ENCODE measurements at regions not wholly inside any gene's neighbourhood (a gene's known extent, or its start where the extent isn't known, plus 50 kb on each side); places are given as distances from the start of the nearest gene placed in this dataset.

- H3K9ac ChIP-seq (ENCODE audit: insufficient read depth in 1 of 2, low read depth in 2 of 2, low read length in 2 of 2): no peak overlapping the region
- no peaks in the 10 kb centered on the region for H3K4me1 ChIP-seq (replicated peaks in 1 of 2; ENCODE audit: control insufficient read depth in 2 of 2, insufficient read depth in 2 of 2, low read length in 2 of 2)
- no TSS peak for BruUV-seq (replicated peaks)
- H3K27ac ChIP-seq (ENCODE audit: extremely low read depth, low read depth, low read length): no peak overlapping the region
- DNase-seq (ENCODE audit: extremely low read depth in 1 of 4, low spot score in 3 of 4) (no peak), FAIRE-seq (no peak), ATAC-seq (peak; percentile 20; the same call in 1 of the 3 replicates)
- H3K9me1 ChIP-seq (ENCODE audit: control insufficient read depth, insufficient read depth, low read length): no peaks in the 10 kb centered on the region
- H3K4me3 ChIP-seq: no peak overlapping the region
- H3K36me3 ChIP-seq (ENCODE audit: control insufficient read depth, insufficient read depth, low read length): no peaks in the 10 kb centered on the region
- no peaks in the 10 kb centered on the region for H3K9me3 ChIP-seq (replicated peaks; ENCODE audit: control insufficient read depth, insufficient read depth, low read depth, low read length)
- intact Hi-C loops (cut with micrococcal nuclease): loop anchor here (5.0 kb wide), 1 partner anchor 609 kb away; no protein-coding TSS in a partner anchor
- H4K20me1 ChIP-seq (replicated peaks; ENCODE audit: control insufficient read depth, insufficient read depth, low read length): no peaks in the 10 kb centered on the region
- no peak overlapping the region for H3K4me2 ChIP-seq (ENCODE audit: insufficient read depth, low read length)
- no peaks in the 10 kb centered on the region for H3K79me2 ChIP-seq (ENCODE audit: control insufficient read depth, insufficient read depth, low read length)
- no peak overlapping the region for H2AFZ ChIP-seq (ENCODE audit: low read depth, low read length)
- WGBS (ENCODE audit: insufficient coverage, low coverage, missing lambda C conversion rate): 1% methylated on average over 11 of the region's 11 CpGs
- in situ Hi-C loops (cut with MboI): no loop called here
- peaks cover 14 to 39% of the 10 kb centered on the region in 2 experiments; a peak in 4 of 5 replicates for H3K27me3 ChIP-seq (ENCODE audit: control insufficient read depth in 2 of 2, insufficient read depth in 2 of 2, low read length in 2 of 2)
- CTCF ChIA-PET (ENCODE audit: low intra/inter-chr PET ratio): interaction anchor here (0.5 to 1.5 kb wide), 3 partner anchors 264 to 453 kb away, joined by 3 to 5 read pairs (median 3); no protein-coding TSS in a partner anchor
- TF ChIP-seq ESRRA (IDR thresholded peaks at IDR 0.05; ENCODE audit: borderline replicate concordance, low read depth): no peak
- TF ChIP-seq ETS1 (conservative IDR thresholded peaks at IDR 0.05; ENCODE audit: control insufficient read depth, low read depth, low read length): no peak
- TF ChIP-seq MYC (IDR thresholded peaks at IDR 0.05; ENCODE audit: low read depth, low read length): no peak
- TF ChIP-seq MYC (CRISPR knock-in tag; IDR thresholded peaks at IDR 0.05; ENCODE audit: borderline replicate concordance, low read depth): no peak
- no peak for TF ChIP-seq JUN (IDR thresholded peaks at IDR 0.05; ENCODE audit: borderline replicate concordance, low read depth, low read length)
- no peak for TF ChIP-seq JUN (CRISPR knock-in tag; IDR thresholded peaks at IDR 0.05; ENCODE audit: borderline replicate concordance)
- no peak for TF ChIP-seq MCM7 (IDR thresholded peaks at IDR 0.05)
- TF ChIP-seq NR2C1 (IDR thresholded peaks at IDR 0.05): no peak
- TF ChIP-seq NR2C1 (tag; IDR thresholded peaks at IDR 0.05): no peak
- no peak for TF ChIP-seq GABPA (tag; conservative IDR thresholded peaks at IDR 0.05; ENCODE audit: low read depth)
- no peak for TF ChIP-seq ZNF184 (CRISPR knock-in tag; IDR thresholded peaks at IDR 0.05)
- no peak for TF ChIP-seq DEAF1 (CRISPR knock-in tag; IDR thresholded peaks at IDR 0.05)
- no peak for TF ChIP-seq NFATC3 (IDR thresholded peaks at IDR 0.05)
- TF ChIP-seq TAF15 (IDR thresholded peaks at IDR 0.05; ENCODE audit: low read depth, low read length): no peak
- TF ChIP-seq FOXP1 (CRISPR knock-in tag; IDR thresholded peaks at IDR 0.05): no peak
- no peak for TF ChIP-seq CBX1 (IDR thresholded peaks at IDR 0.05; ENCODE audit: low read depth)
- POLR2A ChIA-PET: no interaction called here
Observed at GRCh38 chr13:27372896-27373295, 51.5 kb upstream of the GTF3A start.
